OCI-LY1 (cell line): ENCODE measurements at regions not wholly inside any gene's neighbourhood (a gene's known extent, or its start where the extent isn't known, plus 50 kb on each side); places are given as distances from the start of the nearest gene placed in this dataset.

Source experiments
- EZH2 ChIP-seq: fragments of 200-600 bp; sonication (generic), shearing (Covaris generic); IDR thresholded peaks from 2 replicates; pipeline ENCODE4 v1.8.0; 2017; ENCODE audit warnings: borderline replicate concordance, mixed run types, mild to moderate bottlenecking, antibody characterized with exemption, low read length, moderate library complexity, mixed read lengths
- TF ChIP-seq, protein P1 (sequence below): fragments of 200-600 bp; sonication (generic), shearing (Covaris generic); IDR thresholded peaks from 2 replicates; pipeline ENCODE4 v1.5.1; 2017; ENCODE audit warnings: mild to moderate bottlenecking, antibody characterized with exemption, low read length, moderate library complexity, mixed read lengths

DNA sequence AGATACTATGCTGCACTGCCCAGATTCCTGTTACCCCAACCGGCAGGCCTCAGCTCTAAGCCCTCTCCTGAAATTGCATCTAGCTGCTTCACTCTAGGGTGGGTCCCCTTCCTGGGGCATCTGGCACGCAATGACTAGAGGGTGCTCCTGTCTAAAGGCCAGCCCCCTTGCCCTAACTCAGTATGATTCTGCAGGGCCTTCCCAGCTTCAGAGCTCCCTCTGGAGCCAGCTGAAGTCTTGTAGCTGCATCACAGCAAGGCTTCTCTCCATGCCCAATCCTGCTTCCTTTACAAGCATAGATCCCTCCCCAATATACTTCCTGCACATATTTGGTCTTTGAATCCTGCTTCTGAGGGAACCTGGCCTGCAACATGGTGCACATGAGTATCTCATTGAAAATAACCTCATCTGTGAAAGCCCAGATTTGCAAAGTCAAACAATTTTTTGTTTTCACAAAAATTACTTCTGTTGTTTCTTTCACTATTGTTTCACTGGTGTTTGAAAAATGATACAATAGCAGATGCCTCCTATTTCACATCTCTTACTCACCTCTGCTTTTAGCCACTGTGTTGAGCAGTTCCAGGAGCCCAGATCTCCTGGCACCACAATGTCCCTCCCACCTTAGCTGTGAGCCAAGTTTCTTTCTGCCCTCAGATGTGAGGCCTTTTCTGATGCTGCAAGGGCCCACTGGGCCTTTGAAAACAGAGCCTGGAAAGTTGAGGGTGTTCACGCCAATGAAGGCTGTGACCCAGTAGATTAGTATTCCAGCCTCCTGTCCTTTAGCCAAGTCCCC is 169.5 kb upstream of the EGLN3 start:
- TF ChIP-seq, protein P1, sequence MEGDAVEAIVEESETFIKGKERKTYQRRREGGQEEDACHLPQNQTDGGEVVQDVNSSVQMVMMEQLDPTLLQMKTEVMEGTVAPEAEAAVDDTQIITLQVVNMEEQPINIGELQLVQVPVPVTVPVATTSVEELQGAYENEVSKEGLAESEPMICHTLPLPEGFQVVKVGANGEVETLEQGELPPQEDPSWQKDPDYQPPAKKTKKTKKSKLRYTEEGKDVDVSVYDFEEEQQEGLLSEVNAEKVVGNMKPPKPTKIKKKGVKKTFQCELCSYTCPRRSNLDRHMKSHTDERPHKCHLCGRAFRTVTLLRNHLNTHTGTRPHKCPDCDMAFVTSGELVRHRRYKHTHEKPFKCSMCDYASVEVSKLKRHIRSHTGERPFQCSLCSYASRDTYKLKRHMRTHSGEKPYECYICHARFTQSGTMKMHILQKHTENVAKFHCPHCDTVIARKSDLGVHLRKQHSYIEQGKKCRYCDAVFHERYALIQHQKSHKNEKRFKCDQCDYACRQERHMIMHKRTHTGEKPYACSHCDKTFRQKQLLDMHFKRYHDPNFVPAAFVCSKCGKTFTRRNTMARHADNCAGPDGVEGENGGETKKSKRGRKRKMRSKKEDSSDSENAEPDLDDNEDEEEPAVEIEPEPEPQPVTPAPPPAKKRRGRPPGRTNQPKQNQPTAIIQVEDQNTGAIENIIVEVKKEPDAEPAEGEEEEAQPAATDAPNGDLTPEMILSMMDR: no peak
- TF ChIP-seq EZH2: no peak
